ENCODE measurements at regions not wholly inside any gene's neighbourhood (a gene's known extent, or its start where the extent isn't known, plus 50 kb on each side); places are given as distances from the start of the nearest gene placed in this dataset.
"Not testable (repeated sequence)": the region's sequence is repeated elsewhere in the genome, so short reads cannot be mapped to it uniquely, and the experiment has no call there.

- no peak for DNase-seq
These were observed 100.1 kb upstream of the ATXN3L start for GRCh38 chrX:13419918-13420317.

DNA sequence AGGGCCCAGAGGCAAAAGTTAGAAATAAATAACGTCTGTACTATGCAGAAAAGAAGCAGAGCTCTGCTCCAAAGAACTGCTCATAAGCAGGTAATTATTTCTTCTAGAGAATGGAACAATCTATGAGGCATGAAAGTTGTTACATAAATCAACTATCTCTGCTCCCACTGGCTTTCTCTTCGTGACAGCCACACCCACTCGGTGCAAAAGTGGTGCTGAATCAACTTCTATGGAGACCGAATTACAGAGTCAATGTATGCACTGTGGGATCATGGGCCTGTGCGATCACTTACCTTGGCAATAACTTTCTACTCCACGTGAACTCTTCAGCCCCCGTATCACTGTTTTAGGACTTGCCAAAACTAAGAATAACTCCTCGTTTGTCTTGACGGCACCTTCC is 99.4 kb upstream of the ATXN3L start:
- no peak for DNase-seq

- DNase-seq, result no peak
These were observed 98.6 kb upstream of the ATXN3L start for GRCh38 chrX:13418126-13419097.

DNA sequence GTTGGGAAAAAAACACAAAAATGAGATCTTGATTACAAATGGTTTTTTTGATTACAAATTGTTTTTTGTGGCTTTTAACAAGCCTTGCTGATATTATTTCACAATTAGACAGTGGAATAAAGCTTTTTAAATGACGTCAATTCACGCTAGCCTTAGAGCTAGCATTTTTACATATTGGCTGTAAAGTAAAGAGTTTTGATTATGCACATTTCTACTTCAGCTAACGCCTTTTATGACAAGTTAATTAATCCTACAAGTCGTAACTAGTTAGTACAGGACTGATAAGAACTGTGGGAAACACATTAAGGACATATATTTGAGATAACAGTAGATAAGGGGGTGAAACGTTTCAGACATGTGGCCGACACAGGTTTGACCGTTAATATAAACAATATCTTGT is 95.7 kb upstream of the ATXN3L start:
- no peak for DNase-seq

GRCh38 chrX:13414006-13414647 is 94.3 kb upstream of the ATXN3L start:
- no peak for DNase-seq

DNA sequence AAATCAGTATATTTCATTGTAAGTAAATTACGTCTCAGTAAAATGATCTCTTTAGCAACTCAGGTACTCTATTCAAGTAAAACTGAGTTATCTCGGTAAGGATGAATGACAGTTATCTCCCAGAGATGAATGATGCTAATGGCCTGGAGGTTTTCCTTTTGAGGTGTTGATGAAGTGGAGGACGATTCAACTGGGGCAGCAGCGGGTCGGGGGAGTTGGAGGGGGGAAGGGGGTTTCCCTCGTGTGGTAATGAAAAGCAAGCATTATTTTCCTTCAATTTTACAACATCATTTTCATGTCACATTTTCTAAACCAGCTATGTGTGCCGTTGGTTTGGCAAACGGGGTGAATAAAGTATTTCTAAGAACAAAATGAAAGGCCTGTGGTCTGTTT is 92.4 kb upstream of the ATXN3L start:
- DNase-seq, result no peak

- DNase-seq, result no peak
These were observed 91.8 kb upstream of the ATXN3L start for GRCh38 chrX:13411496-13412207.

GRCh38 chrX:13408599-13408998 is 88.7 kb upstream of the ATXN3L start:
- DNase-seq, result not testable (repeated sequence)

- DNase-seq, result peak; percentile 58 to 66
These were observed 84.9 kb upstream of the ATXN3L start for GRCh38 chrX:13404777-13405176.

- no peak for DNase-seq
These were observed 84.5 kb upstream of the ATXN3L start for GRCh38 chrX:13404364-13404763.

DNA sequence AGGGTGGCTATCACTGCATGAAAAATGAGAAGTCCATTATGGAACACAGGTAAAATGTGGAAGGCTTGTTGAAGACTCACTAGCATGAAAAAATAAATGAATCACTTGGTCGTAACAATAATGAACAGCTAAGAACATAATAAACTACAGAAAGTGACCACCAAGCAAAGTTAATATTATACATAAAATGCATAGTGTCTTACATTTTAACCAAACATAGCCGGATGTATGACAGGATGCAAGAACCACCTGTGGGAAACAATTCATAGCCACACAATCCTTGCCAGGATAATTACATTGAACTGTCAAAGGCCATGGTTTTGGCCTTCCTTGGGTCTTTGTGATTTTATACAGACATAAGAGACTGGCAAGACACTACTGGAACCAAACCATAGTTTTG is 81.9 kb upstream of the ATXN3L start:
- no peak for DNase-seq

DNA sequence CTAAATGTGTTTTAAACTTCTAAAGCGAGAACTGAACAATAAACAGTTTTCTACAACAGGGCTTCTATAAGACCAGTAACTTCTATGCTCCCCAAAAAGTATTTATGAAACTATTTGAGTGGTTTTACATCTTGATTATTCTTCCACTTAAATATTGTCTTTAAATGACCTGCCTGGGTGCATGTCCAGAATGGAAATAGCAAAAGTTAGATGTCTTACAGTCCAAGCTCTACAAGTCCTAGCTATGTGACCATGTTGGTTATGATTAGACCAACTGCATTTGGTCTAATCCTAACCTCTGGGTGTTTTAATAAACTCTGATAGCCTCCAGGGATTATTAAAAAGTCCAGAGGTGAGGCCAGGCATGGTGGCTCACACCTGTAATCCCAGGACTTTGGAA is 79.0 kb upstream of the ATXN3L start:
- DNase-seq, result no peak

DNA sequence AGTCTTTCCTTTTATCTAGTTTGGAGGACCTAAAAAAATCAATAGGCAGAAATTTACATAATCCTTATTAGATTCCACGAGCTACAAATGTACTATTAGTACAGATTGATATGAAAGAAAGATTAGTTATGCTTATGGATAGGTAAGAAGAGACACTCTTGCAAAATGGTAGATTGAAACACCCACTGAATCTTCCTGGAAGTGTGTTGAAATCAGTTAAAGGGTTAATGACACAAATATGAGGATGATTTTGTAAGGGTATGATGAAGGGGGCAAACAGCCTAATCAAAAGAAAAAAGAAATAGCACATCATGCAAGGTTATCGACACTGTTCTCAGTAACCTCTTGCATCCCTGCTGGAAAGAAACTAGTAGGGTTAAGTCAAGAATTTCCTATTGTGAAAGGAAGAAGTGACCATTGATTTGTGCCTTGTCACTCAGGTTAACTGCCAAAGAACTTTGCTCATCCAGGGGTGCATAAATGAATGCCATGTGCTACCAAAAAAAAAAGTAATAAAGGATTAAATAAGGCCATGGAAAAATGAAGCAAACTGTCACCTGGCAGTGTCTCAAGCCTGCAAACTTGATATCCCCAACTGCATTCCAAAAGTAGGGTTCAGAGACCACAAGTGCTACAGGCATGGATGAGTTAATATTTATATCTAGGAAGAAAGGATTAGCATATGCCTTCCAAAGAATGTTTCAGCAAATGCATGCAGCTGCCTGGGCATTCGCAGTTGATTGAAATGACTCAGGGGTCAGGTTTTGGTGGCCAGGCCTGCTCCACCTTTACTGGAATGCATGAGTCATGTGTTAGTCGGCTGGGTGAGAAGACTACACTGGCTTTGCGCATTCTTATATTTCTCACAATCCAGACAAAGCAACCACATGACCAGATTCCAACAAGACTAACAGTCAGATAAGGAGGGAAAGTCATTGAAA is 78.3 kb upstream of the ATXN3L start:
- no peak for DNase-seq

DNA sequence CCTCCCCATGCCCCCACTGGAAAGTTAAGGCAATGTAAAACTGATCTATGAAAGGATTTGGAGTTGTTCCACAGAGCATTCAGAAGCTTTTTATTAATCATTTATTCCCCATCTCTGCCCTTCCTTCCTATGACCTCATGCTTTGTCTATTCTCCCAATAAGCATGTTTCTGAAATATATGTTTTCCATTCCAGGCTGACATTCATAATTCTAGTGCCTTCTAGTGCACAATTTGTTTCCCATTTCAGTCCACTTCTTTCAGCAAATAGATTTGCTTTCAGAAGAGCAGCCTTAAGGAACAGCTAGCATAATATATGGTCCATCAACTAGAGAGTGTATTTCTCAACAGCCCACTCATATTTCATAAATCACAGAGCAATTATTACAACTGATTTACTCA is 77.1 kb upstream of the ATXN3L start:
- no peak for DNase-seq

DNA sequence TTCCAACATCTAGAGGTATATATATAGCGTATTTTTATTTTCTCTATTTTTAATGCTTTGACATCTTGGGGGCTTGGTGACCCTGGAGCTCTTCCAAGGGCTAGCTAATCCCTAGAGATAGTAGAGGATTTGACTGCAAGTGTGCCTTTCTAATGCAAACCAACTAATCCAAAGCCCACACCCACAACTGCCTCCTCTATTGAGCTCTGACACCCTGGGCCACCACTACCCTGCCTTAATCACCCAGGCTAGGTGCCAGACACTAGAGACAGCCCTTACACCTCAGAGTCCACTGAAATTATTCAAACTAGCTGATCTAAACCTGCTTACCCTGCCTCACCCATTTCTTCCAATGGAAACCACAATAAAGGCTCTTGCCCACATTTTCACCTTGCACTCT is 69.6 kb upstream of the ATXN3L start:
- DNase-seq, result no peak

- no peak for DNase-seq
These were observed 68.0 kb upstream of the ATXN3L start for GRCh38 chrX:13387666-13388494.

DNA sequence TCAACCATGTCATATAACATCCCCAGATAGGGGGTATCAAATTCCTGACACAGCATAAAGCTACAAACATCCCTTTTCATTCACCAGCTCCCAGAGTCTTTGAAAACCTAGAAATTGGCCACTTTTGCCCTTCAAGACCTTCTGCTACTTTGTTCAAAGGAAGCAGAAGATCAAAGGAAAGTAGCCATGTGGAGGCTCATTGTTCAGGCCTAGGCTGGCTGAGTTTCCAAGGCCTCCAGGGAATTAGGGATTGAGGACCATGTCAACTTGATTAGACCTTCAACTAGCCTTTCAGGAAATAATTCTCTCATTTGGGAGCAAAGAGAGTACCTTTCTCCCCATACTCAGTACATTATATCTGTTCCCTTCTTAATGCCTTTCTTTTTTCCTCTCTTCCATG is 66.8 kb upstream of the ATXN3L start:
- DNase-seq, result no peak

GRCh38 chrX:13386092-13386491 is 66.2 kb upstream of the ATXN3L start:
- DNase-seq, result no peak

DNA sequence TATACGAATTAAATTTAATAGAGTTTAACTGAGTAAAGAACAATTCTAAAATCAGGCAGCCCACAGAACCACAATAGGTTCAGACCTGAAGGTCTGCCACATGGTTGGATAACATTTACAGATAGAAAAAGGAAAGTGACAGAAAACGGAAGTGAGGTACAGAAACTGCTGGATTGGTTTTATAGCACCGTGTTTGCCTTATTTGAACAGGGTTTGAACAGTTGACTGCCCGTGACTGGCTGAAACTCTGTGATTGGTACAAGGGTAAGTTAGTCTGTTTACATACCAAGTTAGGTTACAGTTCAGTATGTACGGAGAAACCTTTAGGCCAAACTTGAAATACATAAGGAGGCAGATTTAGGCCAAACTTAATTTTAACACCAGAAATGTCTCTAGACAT is 64.1 kb upstream of the ATXN3L start:
- no peak for DNase-seq

DNA sequence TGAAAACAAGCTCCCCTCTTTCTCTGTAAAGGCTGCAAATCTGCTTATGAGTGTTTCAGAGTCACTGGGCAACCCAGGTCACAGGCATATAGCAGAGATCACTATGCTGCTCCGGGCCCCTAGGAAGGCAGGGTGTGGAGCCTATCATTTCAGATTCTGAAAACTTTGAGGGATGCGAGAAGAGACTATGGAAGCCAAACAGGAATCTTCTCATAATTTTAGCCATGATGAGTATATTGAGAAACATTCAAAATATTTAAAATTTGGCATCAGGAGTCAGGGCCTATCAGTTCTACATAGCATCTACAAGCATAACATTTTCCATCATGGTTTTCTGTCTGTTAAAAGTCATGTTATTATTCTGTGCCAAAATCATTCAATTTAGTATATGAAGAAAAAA is 61.7 kb upstream of the ATXN3L start:
- no peak for DNase-seq

GRCh38 chrX:13380211-13380610 is 60.4 kb upstream of the ATXN3L start:
- no peak for DNase-seq

Data from SHP77 (cell line).